ENCODE measurements at regions not wholly inside any gene's neighbourhood (a gene's known extent, or its start where the extent isn't known, plus 50 kb on each side); places are given as distances from the start of the nearest gene placed in this dataset.

DNA sequence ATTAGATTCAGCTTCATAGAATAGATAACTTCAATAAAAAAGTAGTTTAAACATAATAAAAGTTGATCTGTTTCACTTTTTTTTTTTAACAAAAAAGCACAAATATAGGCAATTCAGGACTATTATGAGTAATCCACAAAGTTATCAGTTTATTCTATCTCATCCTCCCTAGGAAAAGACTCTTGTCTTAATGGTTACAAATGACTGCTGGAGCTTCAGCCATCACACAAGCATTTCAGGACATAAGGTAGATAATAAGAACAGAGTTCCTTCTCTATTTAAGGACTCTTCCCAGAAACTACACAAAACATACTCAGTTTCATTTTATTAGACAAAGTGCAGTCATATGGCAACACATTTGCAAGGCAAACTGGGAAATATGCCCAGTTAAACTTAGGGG, 357.6 kb upstream of the SETBP1 start:
- intact Hi-C loops (cut with DNase I): no loop called here
- Histone ChIP-seq H3K36me3 (no peaks in the 10 kb centered on the region), H3K9me3 (no peaks in the 10 kb centered on the region), H3K4me1 (ENCODE audit: insufficient read depth) (no peaks in the 10 kb centered on the region), H3K27ac (no peak overlapping the region), H3K27me3 (no peaks in the 10 kb centered on the region), H3K4me3 (no peak overlapping the region)
- TF ChIP-seq POLR2A (IDR thresholded peaks at IDR 0.05) (no peak), EP300 (IDR thresholded peaks at IDR 0.05) (no peak)
- TF ChIP-seq, protein P1, sequence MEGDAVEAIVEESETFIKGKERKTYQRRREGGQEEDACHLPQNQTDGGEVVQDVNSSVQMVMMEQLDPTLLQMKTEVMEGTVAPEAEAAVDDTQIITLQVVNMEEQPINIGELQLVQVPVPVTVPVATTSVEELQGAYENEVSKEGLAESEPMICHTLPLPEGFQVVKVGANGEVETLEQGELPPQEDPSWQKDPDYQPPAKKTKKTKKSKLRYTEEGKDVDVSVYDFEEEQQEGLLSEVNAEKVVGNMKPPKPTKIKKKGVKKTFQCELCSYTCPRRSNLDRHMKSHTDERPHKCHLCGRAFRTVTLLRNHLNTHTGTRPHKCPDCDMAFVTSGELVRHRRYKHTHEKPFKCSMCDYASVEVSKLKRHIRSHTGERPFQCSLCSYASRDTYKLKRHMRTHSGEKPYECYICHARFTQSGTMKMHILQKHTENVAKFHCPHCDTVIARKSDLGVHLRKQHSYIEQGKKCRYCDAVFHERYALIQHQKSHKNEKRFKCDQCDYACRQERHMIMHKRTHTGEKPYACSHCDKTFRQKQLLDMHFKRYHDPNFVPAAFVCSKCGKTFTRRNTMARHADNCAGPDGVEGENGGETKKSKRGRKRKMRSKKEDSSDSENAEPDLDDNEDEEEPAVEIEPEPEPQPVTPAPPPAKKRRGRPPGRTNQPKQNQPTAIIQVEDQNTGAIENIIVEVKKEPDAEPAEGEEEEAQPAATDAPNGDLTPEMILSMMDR (IDR thresholded peaks at IDR 0.05): no peak
- DNase-seq: no peak

DNA sequence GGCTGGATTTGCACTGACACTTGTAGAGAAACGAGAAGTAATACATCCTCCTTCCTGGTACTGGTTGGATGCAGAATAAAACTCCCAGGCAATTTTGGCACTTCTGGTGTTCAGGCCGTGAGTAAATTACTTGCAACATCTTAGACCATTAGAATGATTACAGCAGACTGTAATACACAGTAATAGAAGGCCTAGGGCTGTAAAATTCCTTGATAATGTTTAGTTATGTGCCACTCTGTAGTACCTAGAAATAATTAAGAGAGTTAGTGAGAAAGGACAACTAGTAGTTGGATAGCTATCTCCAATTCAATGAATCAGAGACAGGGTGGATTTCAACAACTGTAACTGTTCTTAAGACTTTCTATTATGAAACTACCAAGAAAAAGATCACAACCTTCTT, 356.3 kb upstream of the SETBP1 start:
- TF ChIP-seq POLR2A (IDR thresholded peaks at IDR 0.05) (no peak), EP300 (IDR thresholded peaks at IDR 0.05) (no peak)
- TF ChIP-seq, protein P1 (IDR thresholded peaks at IDR 0.05): no peak
- no peak for DNase-seq
- H3K27me3 ChIP-seq: no peaks in the 10 kb centered on the region
- H3K9me3 ChIP-seq: no peaks in the 10 kb centered on the region
- no peak overlapping the region for H3K4me3 ChIP-seq
- intact Hi-C loops (cut with DNase I): no loop called here
- no peak overlapping the region for H3K27ac ChIP-seq
- WGBS, 3 donors: 76 to 88% (median 85%) methylated on average over 2 of the region's 2 CpGs
- H3K36me3 ChIP-seq: no peaks in the 10 kb centered on the region
- no peaks in the 10 kb centered on the region for H3K4me1 ChIP-seq (ENCODE audit: insufficient read depth)

DNA sequence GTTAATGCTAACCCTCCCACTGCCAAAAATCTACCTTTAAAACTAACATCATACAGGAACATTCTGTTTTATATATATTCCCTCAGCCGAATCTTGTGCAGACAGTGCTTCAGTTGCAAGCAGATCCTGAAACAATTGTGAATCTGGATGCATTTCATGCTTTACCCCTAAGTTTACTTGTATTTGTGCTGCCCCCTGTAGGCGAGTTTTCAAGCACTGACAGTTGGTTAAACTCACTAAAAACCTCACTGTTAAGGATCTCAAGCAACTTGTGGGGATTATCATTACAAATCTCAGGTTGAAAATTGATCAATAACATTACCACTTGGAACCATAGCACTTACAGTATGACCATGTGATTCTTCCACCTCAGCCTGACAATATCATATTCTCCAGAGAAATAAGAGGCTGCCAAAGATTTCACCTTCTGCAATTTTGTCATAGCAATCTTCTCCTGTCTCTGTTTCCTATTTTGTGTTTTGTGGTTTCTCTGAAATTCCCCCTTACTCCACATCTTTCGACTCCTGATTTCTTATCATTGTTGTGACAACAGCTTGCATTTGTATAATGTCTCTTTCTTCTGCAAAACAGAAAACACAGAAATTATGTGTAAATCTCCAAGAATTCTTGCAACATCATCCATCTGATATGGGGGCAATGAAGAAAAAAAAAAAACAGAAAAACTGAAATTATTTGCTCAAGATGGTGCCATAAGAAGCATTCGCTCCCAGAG, 354.6 kb upstream of the SETBP1 start:
- intact Hi-C loops (cut with DNase I): no loop called here
- Histone ChIP-seq H3K36me3 (no peaks in the 10 kb centered on the region), H3K27ac (no peak overlapping the region), H3K4me3 (no peak overlapping the region), H3K9me3 (no peaks in the 10 kb centered on the region), H3K27me3 (no peaks in the 10 kb centered on the region), H3K4me1 (ENCODE audit: insufficient read depth) (no peaks in the 10 kb centered on the region)
- DNase-seq: peak in 2 of 5 donors; percentile 26 to 39
- TF ChIP-seq POLR2A (IDR thresholded peaks at IDR 0.05) (no peak), EP300 (IDR thresholded peaks at IDR 0.05) (no peak)
- TF ChIP-seq, protein P1 (IDR thresholded peaks at IDR 0.05): no peak
- 37 to 46% (median 38%) methylated on average over 4 of the region's 4 CpGs for WGBS, 3 donors

DNA sequence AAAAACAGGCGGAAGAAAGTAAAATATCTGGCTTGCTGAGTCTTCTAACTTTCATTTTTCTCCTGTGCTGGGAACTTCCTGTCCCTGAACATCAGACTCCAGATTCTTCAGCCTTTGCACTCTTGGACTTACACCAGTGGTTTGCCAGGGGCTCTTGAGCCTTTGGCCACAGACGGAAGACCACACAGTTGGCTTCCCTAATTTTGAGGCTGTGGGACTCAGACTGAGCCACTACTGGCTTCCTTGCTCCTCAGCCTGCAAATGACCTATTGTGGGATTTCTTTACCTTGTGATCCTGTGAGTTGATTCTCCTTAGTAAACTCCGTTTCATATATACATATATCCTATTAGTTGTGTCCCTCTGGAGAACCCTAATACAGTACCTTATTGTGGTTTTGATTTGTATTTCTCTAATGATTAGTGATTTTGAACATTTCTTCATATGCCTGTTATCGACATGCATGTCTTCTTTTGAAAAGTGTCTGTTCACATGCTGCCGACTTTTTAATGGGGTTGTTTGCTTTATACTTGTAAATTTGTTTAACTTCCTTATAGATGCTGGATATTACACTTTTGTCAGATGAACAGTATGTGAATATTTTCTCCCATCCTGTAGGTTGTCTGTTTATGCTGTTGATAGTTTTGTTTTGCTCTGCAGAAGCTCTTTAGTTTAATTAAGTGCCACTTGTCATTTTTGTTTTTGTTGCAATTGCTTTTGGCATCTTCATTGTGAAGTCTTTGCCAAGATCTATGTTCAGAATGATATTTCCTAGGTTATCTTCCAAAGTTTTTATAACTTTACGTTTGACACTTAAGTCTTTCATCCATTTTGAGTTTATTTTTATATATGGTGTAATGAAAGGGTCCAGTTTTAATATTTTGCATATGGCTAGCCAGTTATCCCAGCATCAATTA, 348.8 kb upstream of the SETBP1 start:
- Histone ChIP-seq H3K27ac (no peak overlapping the region), H3K36me3 (no peaks in the 10 kb centered on the region), H3K4me3 (no peak overlapping the region), H3K4me1 (ENCODE audit: insufficient read depth) (no peaks in the 10 kb centered on the region), H3K27me3 (no peaks in the 10 kb centered on the region), H3K9me3 (no peaks in the 10 kb centered on the region)
- intact Hi-C loops (cut with DNase I): no loop called here
- TF ChIP-seq EP300 (IDR thresholded peaks at IDR 0.05) (no peak), POLR2A (IDR thresholded peaks at IDR 0.05) (no peak)
- TF ChIP-seq, protein P1 (IDR thresholded peaks at IDR 0.05): no peak
- no peak for DNase-seq
- 85 to 89% (median 86%) methylated on average over 6 of the region's 6 CpGs for WGBS, 3 donors
